HAP-1 (cell line): ENCODE measurements at regions not wholly inside any gene's neighbourhood (a gene's known extent, or its start where the extent isn't known, plus 50 kb on each side); places are given as distances from the start of the nearest gene placed in this dataset.
"Not testable (repeated sequence)": the region's sequence is repeated elsewhere in the genome, so short reads cannot be mapped to it uniquely, and the experiment has no call there.

Experiments
- DNase-seq, 2 experiments: peaks; one replicate each; pipeline ENCODE4 v3.0.0-alpha.2; 2016 to 2020; ENCODE audit warnings: low spot score in 2 of 2
- H3K27me3 ChIP-seq: fragments of 250-450 bp; sonication (Bioruptor Pico); 2 replicates; pipeline ENCODE4 v1.5.1; 2020; ENCODE audit warnings: low read depth, mild to moderate bottlenecking, moderate library complexity
- H3K36me3 ChIP-seq: fragments of 250-450 bp; sonication (Bioruptor Pico); replicated peaks from 2 replicates; pipeline ENCODE4 v1.5.1; 2020; ENCODE audit warnings: mild to moderate bottlenecking
- H3K4me1 ChIP-seq: fragments of 250-450 bp; sonication (Bioruptor Pico); 2 replicates; pipeline ENCODE4 v1.5.1; 2020; ENCODE audit warnings: mild to moderate bottlenecking
- H3K4me3 ChIP-seq: fragments of 250-450 bp; sonication (Bioruptor Pico); 2 replicates; pipeline ENCODE4 v1.5.1; 2020; ENCODE audit warnings: mild to moderate bottlenecking, moderate library complexity
- H3K9me3 ChIP-seq: fragments of 250-450 bp; sonication (Bioruptor Pico); 2 replicates; pipeline ENCODE4 v1.5.1; 2020; ENCODE audit warnings: mild to moderate bottlenecking, moderate library complexity
- in situ Hi-C: fragments of 300-500 bp; cut with MboI; formaldehyde crosslinking; loops from 3 replicates; pipeline ENCODE4 v1.14.3; 2020; ENCODE audit warnings: low sequenced_read_pairs, inconsistent platforms, mixed read lengths

DNA sequence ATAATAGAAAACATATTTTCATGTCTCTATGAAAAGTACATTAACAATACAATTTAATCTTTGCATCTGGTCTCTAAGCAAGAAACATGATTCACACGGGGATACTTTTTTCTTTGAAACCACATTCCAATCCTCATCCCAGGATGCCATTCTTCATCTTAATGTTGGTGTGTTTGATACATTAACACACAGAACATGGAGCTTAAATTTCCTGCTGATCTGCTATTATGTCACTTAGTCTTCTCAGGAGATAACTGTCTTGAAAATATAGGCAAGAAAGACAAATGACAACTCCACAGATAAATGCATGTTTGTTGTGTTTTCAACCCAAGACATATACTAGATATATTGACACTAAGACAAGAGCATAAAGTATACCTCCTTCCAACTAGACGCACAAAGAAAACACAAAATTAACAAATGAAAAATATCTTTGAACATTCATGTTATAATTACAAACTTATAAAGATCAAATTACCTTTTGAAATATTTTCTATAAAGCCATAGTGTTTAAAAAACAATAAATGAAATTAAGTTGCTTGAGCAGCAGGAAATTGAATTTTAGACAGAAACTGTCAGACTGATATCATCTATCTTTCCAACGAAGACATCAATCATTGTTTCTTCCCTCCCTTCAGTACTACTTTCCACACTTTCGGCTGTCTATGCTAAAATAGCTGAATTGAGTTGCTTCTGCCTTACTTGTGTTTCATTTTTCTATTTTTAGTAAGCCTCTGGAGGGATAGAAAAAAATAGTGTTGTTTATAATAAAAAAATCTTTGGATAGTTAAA, 1676.7 kb upstream of the CDH9 start:
- in situ Hi-C loops: no loop called here
- Histone ChIP-seq H3K36me3 (no peaks in the 10 kb centered on the region), H3K27me3 (no peaks in the 10 kb centered on the region), H3K4me3 (no peak overlapping the region), H3K9me3 (no peaks in the 10 kb centered on the region), H3K4me1 (no peaks in the 10 kb centered on the region; the same call in 1 of the 2 replicates)
- DNase-seq: no peak

DNA sequence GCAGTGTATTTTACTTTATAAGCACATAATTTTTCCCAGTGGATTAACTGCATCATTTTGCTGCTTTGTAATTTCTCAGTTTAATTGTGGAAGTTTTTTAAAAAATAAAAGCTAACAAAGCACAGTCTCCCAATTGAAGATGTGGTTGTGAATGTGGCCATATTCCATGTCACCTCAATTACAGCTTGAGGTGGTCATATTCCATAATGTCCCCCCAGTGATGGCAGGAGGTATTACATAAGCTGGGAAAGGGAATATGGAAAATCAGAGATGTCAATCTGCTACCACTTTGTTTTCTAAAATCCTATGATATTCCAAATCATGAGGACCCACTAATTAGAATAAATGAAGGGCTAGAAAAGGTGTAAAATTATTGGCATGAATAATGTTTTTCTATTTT, 1672.0 kb upstream of the CDH9 start:
- Histone ChIP-seq H3K27me3 (no peaks in the 10 kb centered on the region), H3K36me3 (no peaks in the 10 kb centered on the region), H3K4me3 (no peak overlapping the region), H3K4me1 (no peaks in the 10 kb centered on the region), H3K9me3 (no peaks in the 10 kb centered on the region)
- peak in 1 of 2 experiments; percentile 20 for DNase-seq
- in situ Hi-C loops: no loop called here

DNA sequence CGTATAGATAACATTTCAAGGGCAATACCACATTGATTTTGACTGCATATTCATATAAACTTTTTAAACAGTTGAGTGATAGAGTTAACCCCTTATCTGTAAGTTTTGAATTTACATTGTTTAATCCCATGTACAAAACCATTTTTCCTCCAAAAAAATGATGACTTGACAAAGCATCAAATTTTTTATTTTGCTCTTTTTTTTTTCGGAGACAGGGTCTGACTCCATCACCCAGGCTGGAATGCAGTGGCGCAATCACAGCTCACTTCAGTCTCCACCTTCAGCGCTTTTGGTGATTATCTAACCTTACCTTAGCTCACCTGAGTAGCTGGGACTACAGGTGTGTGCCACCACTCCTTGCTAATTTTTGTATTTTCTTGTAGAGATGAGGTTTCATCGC, 1670.1 kb upstream of the CDH9 start:
- in situ Hi-C loops: no loop called here
- H3K27me3 ChIP-seq: no peaks in the 10 kb centered on the region
- H3K4me3 ChIP-seq: no peak overlapping the region
- H3K36me3 ChIP-seq: no peaks in the 10 kb centered on the region
- H3K4me1 ChIP-seq: peaks cover 12% of the 10 kb centered on the region
- DNase-seq: no peak
- H3K9me3 ChIP-seq: no peaks in the 10 kb centered on the region

DNA sequence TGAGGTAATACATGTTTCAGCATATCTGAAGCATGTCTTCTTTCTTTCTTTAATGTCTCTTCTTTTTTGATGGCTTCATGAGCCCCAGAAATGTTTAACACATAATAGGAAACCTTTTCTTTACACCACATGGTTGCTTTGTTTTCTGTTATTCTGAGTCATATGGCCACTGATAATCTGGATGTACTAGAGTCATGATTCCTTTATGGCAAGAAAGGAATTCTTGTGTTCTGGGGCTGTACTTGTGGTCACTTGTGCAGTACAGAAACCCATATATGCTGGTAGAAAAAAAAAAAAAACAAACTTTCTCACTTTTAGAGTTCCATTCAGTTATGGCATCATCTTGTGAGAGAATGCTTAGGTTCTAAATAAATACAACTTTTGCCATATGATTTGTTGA, 1669.3 kb upstream of the CDH9 start:
- in situ Hi-C loops: no loop called here
- DNase-seq: no peak
- Histone ChIP-seq H3K4me1 (peaks cover 16% of the 10 kb centered on the region), H3K9me3 (no peaks in the 10 kb centered on the region), H3K4me3 (no peak overlapping the region), H3K27me3 (no peaks in the 10 kb centered on the region), H3K36me3 (no peaks in the 10 kb centered on the region)

DNA sequence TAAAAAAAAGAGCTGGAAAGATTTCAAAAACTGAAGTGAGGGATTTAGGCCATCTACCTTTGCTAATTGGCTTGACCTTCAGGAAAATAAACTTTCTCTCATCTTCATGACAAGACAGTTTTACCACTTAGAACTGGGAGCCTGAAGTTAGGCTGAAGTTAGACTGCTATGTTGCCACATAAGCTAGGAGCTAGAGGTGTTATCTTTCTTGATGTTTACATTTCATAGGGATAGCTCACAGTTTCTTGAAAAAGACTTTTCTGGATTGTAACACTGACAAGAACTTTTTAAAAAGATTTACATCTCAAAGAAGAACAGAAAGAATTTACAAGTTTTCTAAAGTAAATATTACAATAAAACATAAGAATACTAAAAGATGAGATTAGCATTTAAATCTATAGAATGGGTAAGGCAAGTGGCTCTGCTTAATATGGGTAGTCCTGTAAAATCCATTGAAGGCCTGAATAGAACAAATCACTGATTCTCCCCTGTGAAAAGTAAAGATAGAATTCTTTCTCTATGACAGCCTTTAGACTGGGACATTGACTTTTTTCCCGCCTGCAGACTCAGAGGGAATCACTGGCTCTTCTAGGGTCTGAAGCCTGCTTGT, 1665.4 kb upstream of the CDH9 start:
- in situ Hi-C loops: no loop called here
- no peaks in the 10 kb centered on the region for H3K27me3 ChIP-seq

DNA sequence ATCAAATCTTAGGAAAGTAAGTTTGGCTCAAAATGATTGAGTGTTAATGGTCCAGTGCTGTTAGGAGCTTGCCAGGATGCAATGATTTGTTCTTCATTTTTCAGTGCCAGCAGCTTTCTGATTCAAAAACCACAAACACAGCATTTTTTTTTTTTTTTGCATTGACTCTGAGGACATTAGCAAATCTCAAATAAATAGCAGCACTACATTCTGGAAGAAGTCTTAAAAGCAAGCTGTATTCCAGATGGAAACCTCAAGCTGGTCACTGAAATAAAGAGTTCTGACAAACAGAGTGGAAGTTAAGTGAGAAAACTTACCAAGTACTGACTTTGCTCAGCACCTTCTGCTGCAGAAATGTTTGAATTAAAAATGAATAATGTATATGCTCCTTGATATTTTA, 1653.1 kb upstream of the CDH9 start:
- no peak for DNase-seq
- Histone ChIP-seq H3K4me3 (no peak overlapping the region), H3K27me3 (no peaks in the 10 kb centered on the region), H3K4me1 (no peaks in the 10 kb centered on the region), H3K36me3 (no peaks in the 10 kb centered on the region), H3K9me3 (no peaks in the 10 kb centered on the region)
- in situ Hi-C loops: no loop called here

More for the DNA sequence above, 1665.4 kb upstream of the CDH9 start:
- Histone ChIP-seq H3K36me3 (no peaks in the 10 kb centered on the region), H3K4me3 (no peak overlapping the region), H3K4me1 (peaks cover 16% of the 10 kb centered on the region), H3K9me3 (no peaks in the 10 kb centered on the region)
- DNase-seq: peak in 1 of 2 experiments; percentile 94

DNA sequence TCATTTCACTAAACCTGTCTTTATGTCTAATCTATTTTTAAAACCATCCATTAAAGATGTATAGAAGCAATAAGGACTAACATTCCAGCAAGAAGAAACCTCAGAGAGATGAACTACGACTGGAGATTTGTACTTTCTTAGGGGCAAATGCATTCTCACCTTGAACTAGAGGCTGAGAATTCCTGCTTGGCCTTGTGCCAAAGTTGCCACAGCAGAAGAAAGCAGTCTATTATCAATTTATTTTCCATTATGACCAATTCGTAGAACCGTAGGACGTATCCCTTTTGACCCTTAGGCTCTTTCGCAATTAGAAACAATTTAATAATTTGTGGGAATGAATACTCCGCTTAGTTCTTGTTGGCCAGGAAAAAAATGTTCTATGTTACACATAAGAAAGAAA, 1647.4 kb upstream of the CDH9 start:
- Histone ChIP-seq H3K36me3 (no peaks in the 10 kb centered on the region), H3K4me3 (no peak overlapping the region), H3K27me3 (no peaks in the 10 kb centered on the region), H3K4me1 (no peaks in the 10 kb centered on the region), H3K9me3 (no peaks in the 10 kb centered on the region)
- no peak for DNase-seq
- in situ Hi-C loops: no loop called here

DNA sequence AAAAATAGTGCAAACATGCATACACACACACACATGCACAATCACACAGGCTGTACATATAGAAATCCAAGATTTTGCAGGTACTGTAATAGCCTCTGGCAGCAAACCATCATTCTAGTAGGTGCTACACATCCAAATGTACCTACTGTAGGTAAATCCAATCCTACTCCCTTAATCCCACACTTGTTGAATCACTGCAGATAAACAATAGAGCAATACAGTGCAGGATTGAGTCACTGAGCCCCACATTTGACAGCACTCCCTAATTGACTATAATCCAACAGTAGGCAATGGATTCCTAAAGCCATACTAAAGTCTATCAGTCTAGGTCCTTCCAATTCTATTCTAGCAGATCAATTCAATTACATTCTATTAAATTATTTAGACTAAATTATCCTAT, 1640.5 kb upstream of the CDH9 start:
- H3K9me3 ChIP-seq: no peaks in the 10 kb centered on the region
- no peak for DNase-seq
- H3K4me1 ChIP-seq: no peaks in the 10 kb centered on the region
- in situ Hi-C loops: no loop called here
- H3K4me3 ChIP-seq: no peak overlapping the region
- no peaks in the 10 kb centered on the region for H3K27me3 ChIP-seq
- no peaks in the 10 kb centered on the region for H3K36me3 ChIP-seq

DNA sequence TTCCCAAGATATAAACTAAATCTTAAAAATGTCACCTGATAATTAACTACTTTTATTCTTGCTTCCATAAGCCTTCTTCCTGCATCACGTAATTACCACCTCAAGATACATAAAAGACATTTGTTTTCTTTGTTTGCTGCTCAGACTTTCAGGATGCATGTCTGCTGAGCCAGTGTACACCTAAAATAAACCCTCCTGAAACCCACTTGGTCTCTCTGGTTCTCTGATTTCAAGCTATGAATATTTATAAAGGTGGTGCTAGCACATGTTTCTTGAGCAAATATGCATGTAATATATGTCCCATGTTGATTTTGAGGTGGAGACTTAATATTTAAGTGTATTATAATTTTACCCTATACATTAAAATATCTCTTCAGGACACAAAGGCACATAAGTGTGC, 1627.7 kb upstream of the CDH9 start:
- H3K4me1 ChIP-seq: no peaks in the 10 kb centered on the region
- no peaks in the 10 kb centered on the region for H3K27me3 ChIP-seq
- H3K4me3 ChIP-seq: no peak overlapping the region
- no peak for DNase-seq
- 0 out of 2 replicates have a peak, but pooled peaks cover 10% of the 10 kb centered on the region for H3K9me3 ChIP-seq
- no peaks in the 10 kb centered on the region for H3K36me3 ChIP-seq
- in situ Hi-C loops: no loop called here

DNA sequence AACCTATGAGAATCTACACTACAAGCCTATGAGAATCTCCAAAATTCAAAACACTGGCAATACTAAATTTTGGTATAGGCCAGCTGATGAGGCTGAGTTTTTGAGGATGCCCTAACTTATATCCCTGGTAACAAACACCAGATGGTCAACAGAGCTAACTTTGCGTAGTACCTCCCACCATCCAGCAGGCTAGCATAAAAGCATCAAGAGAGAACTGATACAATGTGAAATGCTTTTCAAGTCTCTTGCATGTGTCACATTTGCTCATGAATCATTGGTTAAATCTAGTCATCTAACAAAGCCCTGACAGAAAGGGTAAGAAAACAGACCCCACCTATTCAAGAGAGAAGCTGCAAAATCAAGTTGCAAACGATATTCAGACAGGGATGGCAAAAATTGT, 1609.7 kb upstream of the CDH9 start:
- Histone ChIP-seq H3K27me3 (no peaks in the 10 kb centered on the region), H3K4me3 (no peak overlapping the region), H3K9me3 (no peaks in the 10 kb centered on the region), H3K4me1 (no peaks in the 10 kb centered on the region), H3K36me3 (no peaks in the 10 kb centered on the region)
- DNase-seq: no peak
- in situ Hi-C loops: no loop called here

DNA sequence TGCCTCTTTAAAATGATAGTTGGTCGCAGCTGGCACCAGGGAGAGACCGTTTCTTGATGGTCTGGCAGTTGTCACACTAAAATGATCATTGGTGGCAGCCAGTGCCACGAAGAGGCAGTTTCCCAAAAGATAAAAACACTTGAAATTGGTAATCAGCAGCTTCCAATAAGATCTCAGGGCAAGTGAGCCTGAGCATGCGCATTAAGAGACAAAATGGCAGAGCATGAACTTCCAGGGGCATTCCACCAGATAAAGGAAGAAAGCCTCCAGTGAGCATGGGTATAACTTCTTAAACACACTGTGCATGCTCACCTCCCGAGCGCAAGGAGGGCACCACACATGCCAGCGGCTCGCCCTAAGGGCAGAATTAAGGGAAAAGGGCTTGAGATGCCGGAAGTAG, 1594.2 kb upstream of the CDH9 start:
- Histone ChIP-seq H3K4me1 (no peaks in the 10 kb centered on the region), H3K36me3 (no peaks in the 10 kb centered on the region), H3K4me3 (no peak overlapping the region), H3K27me3 (no peaks in the 10 kb centered on the region), H3K9me3 (no peaks in the 10 kb centered on the region)
- DNase-seq: no peak
- in situ Hi-C loops: no loop called here

DNA sequence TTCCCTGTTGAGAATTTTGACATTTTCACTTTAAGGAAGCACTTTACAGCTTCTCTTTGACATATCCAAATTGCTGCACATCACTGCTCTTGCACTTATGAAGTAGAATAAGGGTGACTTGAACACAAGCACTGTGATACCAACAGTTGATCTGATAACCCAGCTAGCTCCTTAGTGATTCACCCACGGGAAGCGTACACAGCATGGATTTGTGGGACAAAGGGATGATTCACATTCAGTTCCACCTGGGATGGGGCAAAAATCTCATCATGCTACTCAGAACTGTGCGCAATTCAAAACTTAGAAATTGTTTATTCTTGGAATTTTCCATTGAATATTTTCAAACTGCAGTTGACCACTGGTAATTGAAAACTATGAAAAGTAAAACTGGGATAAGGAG, 1565.5 kb upstream of the CDH9 start:
- no peaks in the 10 kb centered on the region for H3K27me3 ChIP-seq
- H3K9me3 ChIP-seq: no peaks in the 10 kb centered on the region
- H3K4me3 ChIP-seq: no peak overlapping the region
- no peaks in the 10 kb centered on the region for H3K36me3 ChIP-seq
- DNase-seq: no peak
- H3K4me1 ChIP-seq: peaks cover 2% of the 10 kb centered on the region; the same call in 1 of the 2 replicates
- in situ Hi-C loops: no loop called here

DNA sequence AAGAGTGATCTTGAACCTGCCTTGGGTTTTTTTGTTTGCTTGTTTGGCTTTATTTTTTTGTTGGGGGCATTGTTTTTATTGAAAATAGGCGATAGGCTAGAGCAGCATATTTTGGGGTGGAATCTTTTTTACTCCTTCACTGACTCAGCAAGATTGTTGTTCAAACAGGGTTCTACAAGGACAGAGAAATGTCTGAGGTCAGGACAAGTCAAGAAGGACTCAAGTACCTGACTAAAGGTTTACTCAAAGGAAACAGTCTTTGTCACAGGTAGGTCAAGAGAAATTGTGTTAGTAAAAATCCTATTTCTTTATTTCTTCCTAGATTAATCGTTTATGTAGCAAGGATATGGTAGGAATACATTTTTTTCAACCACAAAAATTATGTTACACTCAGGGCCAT, 1564.0 kb upstream of the CDH9 start:
- no peak overlapping the region for H3K4me3 ChIP-seq
- no peak for DNase-seq
- H3K4me1 ChIP-seq: peaks cover 2% of the 10 kb centered on the region; the same call in 1 of the 2 replicates
- in situ Hi-C loops: no loop called here
- no peaks in the 10 kb centered on the region for H3K36me3 ChIP-seq
- no peaks in the 10 kb centered on the region for H3K27me3 ChIP-seq
- 0 out of 2 replicates have a peak, but pooled peaks cover 2% of the 10 kb centered on the region for H3K9me3 ChIP-seq

DNA sequence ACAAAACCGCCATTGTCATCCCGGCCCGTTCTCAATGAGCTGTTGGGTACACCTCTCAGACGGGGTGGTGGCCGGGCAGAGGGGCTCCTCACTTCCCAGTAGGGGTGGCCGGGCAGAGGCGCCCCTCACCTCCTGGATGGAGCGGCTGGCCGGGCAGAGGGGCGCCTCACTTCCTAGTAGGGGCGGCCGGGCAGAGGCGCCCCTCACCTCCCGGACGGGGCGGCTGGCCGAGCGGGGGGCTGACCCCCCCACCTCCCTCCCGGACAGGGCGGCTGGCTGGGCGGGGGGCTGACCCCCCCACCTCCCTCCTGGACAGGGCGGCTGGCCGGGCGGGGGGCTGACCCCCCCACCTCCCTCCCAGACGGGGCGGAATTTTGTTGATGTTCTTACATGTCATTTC, 1558.3 kb upstream of the CDH9 start:
- in situ Hi-C loops, H3K9me3 ChIP-seq: not testable (repeated sequence)

More for the DNA sequence above, 1558.3 kb upstream of the CDH9 start:
- not testable (repeated sequence) for DNase-seq, H3K4me1 ChIP-seq, H3K36me3 ChIP-seq, H3K27me3 ChIP-seq, H3K4me3 ChIP-seq
